SHP77 treated with DMSO at 0.1 percent for 48 hours (cell line): ENCODE measurements at regions not wholly inside any gene's neighbourhood (a gene's known extent, or its start where the extent isn't known, plus 50 kb on each side); places are given as distances from the start of the nearest gene placed in this dataset.

Experiments
- DNase-seq: peaks from one replicate; lab custom pipeline; 2025; lab: John Stamatoyannopoulos, UW

- DNase-seq, result no peak
Measured at GRCh38 chr6:88380618-88381288, 214.6 kb upstream of the CNR1 start.

GRCh38 chr6:88380083-88380482 is 213.9 kb upstream of the CNR1 start:
- DNase-seq, result no peak

- DNase-seq, result no peak
Measured at GRCh38 chr6:88378639-88379038, 212.5 kb upstream of the CNR1 start.

GRCh38 chr6:88377976-88378568 is 211.9 kb upstream of the CNR1 start:
- no peak for DNase-seq

- DNase-seq, result no peak
Measured at GRCh38 chr6:88376768-88377387, 210.7 kb upstream of the CNR1 start.

GRCh38 chr6:88376197-88376596 is 210.1 kb upstream of the CNR1 start:
- DNase-seq, result no peak

GRCh38 chr6:88374553-88374952 is 208.4 kb upstream of the CNR1 start:
- DNase-seq, result no peak

GRCh38 chr6:88371480-88371879 is 205.3 kb upstream of the CNR1 start:
- no peak for DNase-seq

GRCh38 chr6:88370127-88370710 is 204.1 kb upstream of the CNR1 start:
- DNase-seq, result no peak

GRCh38 chr6:88369262-88369661 is 203.1 kb upstream of the CNR1 start:
- no peak for DNase-seq

- no peak for DNase-seq
Measured at GRCh38 chr6:88368071-88368787, 202.1 kb upstream of the CNR1 start.

- DNase-seq, result no peak
Measured at GRCh38 chr6:88367248-88367647, 201.1 kb upstream of the CNR1 start.

- DNase-seq, result no peak
Measured at GRCh38 chr6:88366672-88367071, 200.5 kb upstream of the CNR1 start.

- DNase-seq, result no peak
Measured at GRCh38 chr6:88365656-88366055, 199.5 kb upstream of the CNR1 start.

- DNase-seq, result no peak
Measured at GRCh38 chr6:88365230-88365629, 199.1 kb upstream of the CNR1 start.

- no peak for DNase-seq
Measured at GRCh38 chr6:88361754-88362153, 195.6 kb upstream of the CNR1 start.

GRCh38 chr6:88361298-88361697 is 195.2 kb upstream of the CNR1 start:
- DNase-seq, result no peak

- DNase-seq, result no peak
Measured at GRCh38 chr6:88360203-88360797, 194.2 kb upstream of the CNR1 start.

GRCh38 chr6:88359530-88360202 is 193.5 kb upstream of the CNR1 start:
- no peak for DNase-seq

GRCh38 chr6:88358846-88359245 is 192.7 kb upstream of the CNR1 start:
- no peak for DNase-seq

GRCh38 chr6:88349511-88349910 is 183.4 kb upstream of the CNR1 start:
- DNase-seq, result no peak

GRCh38 chr6:88342336-88342735 is 176.2 kb upstream of the CNR1 start:
- no peak for DNase-seq
